ENCODE measurements at regions not wholly inside any gene's neighbourhood (a gene's known extent, or its start where the extent isn't known, plus 50 kb on each side); places are given as distances from the start of the nearest gene placed in this dataset.

- H3K4me3 ChIP-seq (ENCODE audit: low read depth, low read length): no peak overlapping the region
- no peak for DNase-seq (ENCODE audit: low read depth)
- TF ChIP-seq CTCF (conservative IDR thresholded peaks at IDR 0.05; ENCODE audit: low read depth, low read length): peak; percentile 71
Observed at GRCh38 chr15:87604857-87605446, 651.6 kb downstream of the NTRK3 start.

- no peak for DNase-seq (ENCODE audit: low read depth)
- no peak overlapping the region for H3K4me3 ChIP-seq (ENCODE audit: low read depth, low read length)
- no peak for TF ChIP-seq CTCF (conservative IDR thresholded peaks at IDR 0.05; ENCODE audit: low read depth, low read length)
Observed at GRCh38 chr15:87602371-87602770, 654.2 kb downstream of the NTRK3 start.

- TF ChIP-seq CTCF (conservative IDR thresholded peaks at IDR 0.05; ENCODE audit: low read depth, low read length): no peak
- H3K4me3 ChIP-seq (ENCODE audit: low read depth, low read length): no peak overlapping the region
- no peak for DNase-seq (ENCODE audit: low read depth)
Observed at GRCh38 chr15:87599616-87600015, 656.9 kb downstream of the NTRK3 start.

- DNase-seq (ENCODE audit: low read depth): no peak
- no peak overlapping the region for H3K4me3 ChIP-seq (ENCODE audit: low read depth, low read length)
- no peak for TF ChIP-seq CTCF (conservative IDR thresholded peaks at IDR 0.05; ENCODE audit: low read depth, low read length)
Observed at GRCh38 chr15:87597346-87598052, 659.0 kb downstream of the NTRK3 start.

- no peak for TF ChIP-seq CTCF (conservative IDR thresholded peaks at IDR 0.05; ENCODE audit: low read depth, low read length)
- H3K4me3 ChIP-seq (ENCODE audit: low read depth, low read length): no peak overlapping the region
- DNase-seq (ENCODE audit: low read depth): no peak
Observed at GRCh38 chr15:87591582-87591981, 665.0 kb downstream of the NTRK3 start.

- no peak for DNase-seq (ENCODE audit: low read depth)
- H3K4me3 ChIP-seq (ENCODE audit: low read depth, low read length): no peak overlapping the region
- TF ChIP-seq CTCF (conservative IDR thresholded peaks at IDR 0.05; ENCODE audit: low read depth, low read length): no peak
Observed at GRCh38 chr15:87591042-87591441, 665.5 kb downstream of the NTRK3 start.

- TF ChIP-seq CTCF (conservative IDR thresholded peaks at IDR 0.05; ENCODE audit: low read depth, low read length): no peak
- no peak for DNase-seq (ENCODE audit: low read depth)
- H3K4me3 ChIP-seq (ENCODE audit: low read depth, low read length): no peak overlapping the region
Observed at GRCh38 chr15:87589134-87589533, 667.4 kb downstream of the NTRK3 start.
